ENCODE measurements at regions not wholly inside any gene's neighbourhood (a gene's known extent, or its start where the extent isn't known, plus 50 kb on each side); places are given as distances from the start of the nearest gene placed in this dataset.

- Histone ChIP-seq H3K36me3 (no peaks in the 10 kb centered on the region), H3K4me3 (no peak overlapping the region), H3K4me1 (no peaks in the 10 kb centered on the region), H3K27me3 (no peaks in the 10 kb centered on the region), H3K27ac (no peak overlapping the region), H3K9me3 (no peaks in the 10 kb centered on the region)
- TF ChIP-seq, protein P1, sequence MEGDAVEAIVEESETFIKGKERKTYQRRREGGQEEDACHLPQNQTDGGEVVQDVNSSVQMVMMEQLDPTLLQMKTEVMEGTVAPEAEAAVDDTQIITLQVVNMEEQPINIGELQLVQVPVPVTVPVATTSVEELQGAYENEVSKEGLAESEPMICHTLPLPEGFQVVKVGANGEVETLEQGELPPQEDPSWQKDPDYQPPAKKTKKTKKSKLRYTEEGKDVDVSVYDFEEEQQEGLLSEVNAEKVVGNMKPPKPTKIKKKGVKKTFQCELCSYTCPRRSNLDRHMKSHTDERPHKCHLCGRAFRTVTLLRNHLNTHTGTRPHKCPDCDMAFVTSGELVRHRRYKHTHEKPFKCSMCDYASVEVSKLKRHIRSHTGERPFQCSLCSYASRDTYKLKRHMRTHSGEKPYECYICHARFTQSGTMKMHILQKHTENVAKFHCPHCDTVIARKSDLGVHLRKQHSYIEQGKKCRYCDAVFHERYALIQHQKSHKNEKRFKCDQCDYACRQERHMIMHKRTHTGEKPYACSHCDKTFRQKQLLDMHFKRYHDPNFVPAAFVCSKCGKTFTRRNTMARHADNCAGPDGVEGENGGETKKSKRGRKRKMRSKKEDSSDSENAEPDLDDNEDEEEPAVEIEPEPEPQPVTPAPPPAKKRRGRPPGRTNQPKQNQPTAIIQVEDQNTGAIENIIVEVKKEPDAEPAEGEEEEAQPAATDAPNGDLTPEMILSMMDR (IDR thresholded peaks at IDR 0.05): no peak
- no peak for TF ChIP-seq POLR2A (IDR thresholded peaks at IDR 0.05)
- intact Hi-C loops (cut with DNase I; ENCODE audit: low total_unique reads): no loop called here
- no peak for DNase-seq
These were observed 184.8 kb downstream of the KTN1 start for GRCh38 chr14:55764784-55765183.

DNA sequence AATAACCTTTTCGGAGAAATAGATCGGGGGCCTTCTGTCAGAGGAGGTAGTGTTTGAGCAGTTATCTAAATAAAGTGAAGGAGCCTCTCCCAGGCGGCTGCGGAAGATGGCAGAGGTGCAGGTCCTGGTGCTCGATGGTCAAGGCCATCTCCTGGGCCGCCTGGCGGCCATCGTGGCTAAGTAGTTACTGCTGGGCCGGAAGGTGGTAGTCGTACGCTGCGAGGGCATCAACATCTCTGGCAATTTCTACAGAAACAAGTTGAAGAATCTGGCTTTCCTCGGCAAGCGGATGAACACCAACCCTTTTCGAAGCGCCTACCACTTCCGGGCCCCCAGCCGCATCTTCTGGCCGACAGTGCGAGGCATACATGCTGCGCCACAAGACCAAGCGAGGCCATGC is 186.1 kb downstream of the KTN1 start:
- intact Hi-C loops (cut with DNase I; ENCODE audit: low total_unique reads): no loop called here
- Histone ChIP-seq H3K36me3 (no peaks in the 10 kb centered on the region), H3K27ac (no peak overlapping the region), H3K4me3 (no peak overlapping the region), H3K27me3 (no peaks in the 10 kb centered on the region), H3K9me3 (no peaks in the 10 kb centered on the region), H3K4me1 (no peaks in the 10 kb centered on the region)
- no peak for DNase-seq
- TF ChIP-seq, protein P1 (IDR thresholded peaks at IDR 0.05): no peak
- TF ChIP-seq POLR2A (IDR thresholded peaks at IDR 0.05): no peak

DNA sequence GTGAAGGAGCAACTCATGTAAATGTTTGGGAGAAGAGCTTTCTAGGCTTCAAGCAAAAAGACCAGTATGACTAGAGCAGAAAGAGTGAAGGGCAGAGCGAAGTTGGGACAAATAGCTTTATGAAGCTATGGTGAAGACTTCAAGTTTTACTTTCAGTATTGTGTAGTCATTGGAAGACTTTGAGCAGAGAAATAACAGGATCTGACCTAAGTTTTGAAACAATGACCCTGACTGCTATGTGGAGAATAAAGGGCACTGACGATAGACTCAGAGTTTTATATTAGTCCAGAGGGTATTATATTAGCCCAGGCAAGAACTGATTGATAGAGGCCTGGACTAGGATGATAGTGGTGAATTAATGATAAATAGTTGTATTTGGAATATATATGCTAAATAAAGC is 187.3 kb downstream of the KTN1 start:
- H3K27ac ChIP-seq: no peak overlapping the region
- intact Hi-C loops (cut with DNase I; ENCODE audit: low total_unique reads): no loop called here
- H3K4me1 ChIP-seq: no peaks in the 10 kb centered on the region

DNA sequence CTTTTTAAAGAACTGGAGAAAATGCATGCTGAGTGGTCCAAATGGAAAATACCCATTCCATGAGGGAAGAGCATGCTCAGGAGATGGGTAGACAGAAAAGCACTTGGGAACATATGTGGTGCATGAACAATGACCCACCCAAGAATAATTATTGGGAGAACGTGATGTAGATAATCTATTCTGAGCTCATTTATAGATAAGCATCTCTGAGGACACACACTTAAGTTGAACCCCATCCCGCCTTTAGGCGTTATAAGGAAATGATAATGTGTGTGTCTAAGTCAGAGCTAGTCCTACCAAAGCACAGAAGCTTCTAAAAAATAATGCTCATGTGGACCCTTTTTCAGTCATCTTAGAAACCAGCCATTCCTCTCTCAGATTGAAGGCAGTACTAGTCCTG is 189.9 kb downstream of the KTN1 start:
- no peaks in the 10 kb centered on the region for H3K4me1 ChIP-seq

More for the DNA sequence above, 187.3 kb downstream of the KTN1 start:
- Histone ChIP-seq H3K27me3 (no peaks in the 10 kb centered on the region), H3K36me3 (no peaks in the 10 kb centered on the region), H3K9me3 (no peaks in the 10 kb centered on the region), H3K4me3 (no peak overlapping the region)
- TF ChIP-seq, protein P1 (IDR thresholded peaks at IDR 0.05): no peak
- TF ChIP-seq POLR2A (IDR thresholded peaks at IDR 0.05): no peak
- no peak for DNase-seq

GRCh38 chr14:55771242-55771981 is 191.4 kb downstream of the KTN1 start:
- no peak for DNase-seq
- intact Hi-C loops (cut with DNase I; ENCODE audit: low total_unique reads): no loop called here
- H3K36me3 ChIP-seq: no peaks in the 10 kb centered on the region
- H3K9me3 ChIP-seq: no peaks in the 10 kb centered on the region
- H3K27me3 ChIP-seq: no peaks in the 10 kb centered on the region
- no peak overlapping the region for H3K27ac ChIP-seq
- TF ChIP-seq POLR2A (IDR thresholded peaks at IDR 0.05): no peak
- TF ChIP-seq, protein P1 (IDR thresholded peaks at IDR 0.05): no peak
- H3K4me1 ChIP-seq: no peaks in the 10 kb centered on the region
- no peak overlapping the region for H3K4me3 ChIP-seq

More for the DNA sequence above, 189.9 kb downstream of the KTN1 start:
- no peaks in the 10 kb centered on the region for H3K9me3 ChIP-seq
- H3K36me3 ChIP-seq: no peaks in the 10 kb centered on the region
- no peak for TF ChIP-seq POLR2A (IDR thresholded peaks at IDR 0.05)
- TF ChIP-seq, protein P1 (IDR thresholded peaks at IDR 0.05): no peak
- intact Hi-C loops (cut with DNase I; ENCODE audit: low total_unique reads): no loop called here
- H3K27me3 ChIP-seq: no peaks in the 10 kb centered on the region
- H3K27ac ChIP-seq: no peak overlapping the region
- no peak overlapping the region for H3K4me3 ChIP-seq
- no peak for DNase-seq

Measured in uterus (tissue), 3 donors.